Renal pelvis (tissue), 1 donor: ENCODE measurements at regions not wholly inside any gene's neighbourhood (a gene's known extent, or its start where the extent isn't known, plus 50 kb on each side); places are given as distances from the start of the nearest gene placed in this dataset.
"Not testable (repeated sequence)": the region's sequence is repeated elsewhere in the genome, so short reads cannot be mapped to it uniquely, and the experiment has no call there.

Source experiments
- DNase-seq: peaks from one replicate; pipeline ENCODE4 v3.0.0-alpha.2; 2013

- no peak for DNase-seq
These were observed 168.6 kb downstream of the SEMA6D start for GRCh38 chr15:47885920-47886319.

- no peak for DNase-seq
These were observed 170.0 kb downstream of the SEMA6D start for GRCh38 chr15:47887241-47887800.

- DNase-seq, result no peak
These were observed 171.2 kb downstream of the SEMA6D start for GRCh38 chr15:47888385-47889100.

- no peak for DNase-seq
These were observed 173.3 kb downstream of the SEMA6D start for GRCh38 chr15:47890397-47891150.

GRCh38 chr15:47897525-47897924 is 180.2 kb downstream of the SEMA6D start:
- no peak for DNase-seq

GRCh38 chr15:47900751-47901150 is 183.4 kb downstream of the SEMA6D start:
- no peak for DNase-seq

- DNase-seq, result no peak
These were observed 186.1 kb downstream of the SEMA6D start for GRCh38 chr15:47903368-47903767.

GRCh38 chr15:47908486-47908885 is 191.2 kb downstream of the SEMA6D start:
- DNase-seq, result no peak

GRCh38 chr15:47908950-47909670 is 191.8 kb downstream of the SEMA6D start:
- no peak for DNase-seq

- not testable (repeated sequence) for DNase-seq
These were observed 195.6 kb downstream of the SEMA6D start for GRCh38 chr15:47912910-47913309.

GRCh38 chr15:47917881-47918280 is 200.6 kb downstream of the SEMA6D start:
- no peak for DNase-seq

GRCh38 chr15:47918877-47919276 is 201.6 kb downstream of the SEMA6D start:
- DNase-seq, result no peak

- no peak for DNase-seq
These were observed 196.4 kb upstream of the SLC24A5 start for GRCh38 chr15:47924381-47924780.

- no peak for DNase-seq
These were observed 191.5 kb upstream of the SLC24A5 start for GRCh38 chr15:47929138-47929803.

GRCh38 chr15:47932261-47932660 is 188.5 kb upstream of the SLC24A5 start:
- no peak for DNase-seq

GRCh38 chr15:47932951-47933641 is 187.7 kb upstream of the SLC24A5 start:
- no peak for DNase-seq

- DNase-seq, result no peak
These were observed 186.9 kb upstream of the SLC24A5 start for GRCh38 chr15:47933865-47934264.

- DNase-seq, result no peak
These were observed 186.4 kb upstream of the SLC24A5 start for GRCh38 chr15:47934342-47934741.

- DNase-seq, result no peak
These were observed 183.0 kb upstream of the SLC24A5 start for GRCh38 chr15:47937834-47938233.

GRCh38 chr15:47944637-47945288 is 176.0 kb upstream of the SLC24A5 start:
- no peak for DNase-seq
